Keratinocyte (primary cell): ENCODE measurements at regions not wholly inside any gene's neighbourhood (a gene's known extent, or its start where the extent isn't known, plus 50 kb on each side); places are given as distances from the start of the nearest gene placed in this dataset.

Experiments used
- DNase-seq: peaks from one replicate; pipeline ENCODE4 v3.0.0-alpha.2; 2011; ENCODE audit warnings: low read depth, missing footprints, low spot score
- FAIRE-seq: peaks from 2 replicates; lab custom pipeline; 2011; peaks lifted over from hg19 to GRCh38; lab: Jason Lieb, UNC
- H2AFZ ChIP-seq: 2 replicates; pipeline ENCODE4 v1.6.0; 2012; ENCODE audit warnings: low read length, control low read depth, inconsistent platforms; ENCODE audit not compliant: control insufficient read depth
- H3K27ac ChIP-seq: 2 replicates; pipeline ENCODE4 v1.5.1; 2011; ENCODE audit warnings: low read length; ENCODE audit not compliant: control insufficient read depth, insufficient read depth
- H3K27me3 ChIP-seq: 3 replicates; pipeline ENCODE4 v1.6.0; 2011; ENCODE audit warnings: low read length; ENCODE audit not compliant: control insufficient read depth, insufficient read depth; ENCODE audit errors: extremely low read depth
- H3K36me3 ChIP-seq, 2 experiments: 2 replicates in 1 of 2; 3 replicates in 1 of 2; pipeline ENCODE4 v1.5.1; 2011; ENCODE audit warnings: low read length in 2 of 2, mild to moderate bottlenecking in 1 of 2; ENCODE audit not compliant: control insufficient read depth in 2 of 2, insufficient read depth in 2 of 2; ENCODE audit errors: extremely low read depth in 1 of 2
- H3K4me1 ChIP-seq: 3 replicates; pipeline ENCODE4 v1.5.1; 2011; ENCODE audit warnings: low read length; ENCODE audit not compliant: control insufficient read depth, insufficient read depth; ENCODE audit errors: extremely low read depth
- H3K4me2 ChIP-seq: 3 replicates; pipeline ENCODE4 v1.6.0; 2011; ENCODE audit warnings: low read depth, low read length; ENCODE audit not compliant: control insufficient read depth, insufficient read depth; ENCODE audit errors: extremely low read depth
- H3K4me3 ChIP-seq, 3 experiments: fragments of 200-600 bp in 1 of 3; sonication (generic) in 1 of 3; 2 replicates in 2 of 3; 3 replicates in 1 of 3; pipeline ENCODE4 v1.5.1; 2011 to 2016; ENCODE audit warnings: low read length in 3 of 3, mild to moderate bottlenecking in 3 of 3, control low read depth in 2 of 3, inconsistent platforms in 1 of 3, low read depth in 1 of 3, mixed read lengths in 1 of 3, mixed run types in 1 of 3, moderate library complexity in 1 of 3; ENCODE audit not compliant: control insufficient read depth in 2 of 3, insufficient read depth in 2 of 3; ENCODE audit errors: extremely low read depth in 1 of 3
- H3K79me2 ChIP-seq: 2 replicates; pipeline ENCODE4 v1.6.0; 2012; ENCODE audit warnings: low read length; ENCODE audit not compliant: control insufficient read depth, insufficient read depth
- H3K9ac ChIP-seq: 3 replicates; pipeline ENCODE4 v1.6.0; 2011; ENCODE audit warnings: low read length; ENCODE audit not compliant: control insufficient read depth, insufficient read depth; ENCODE audit errors: extremely low read depth
- H3K9me1 ChIP-seq: 3 replicates; pipeline ENCODE4 v1.6.0; 2011; ENCODE audit warnings: low read length; ENCODE audit not compliant: control insufficient read depth, insufficient read depth; ENCODE audit errors: extremely low read depth
- H3K9me3 ChIP-seq: 2 replicates; pipeline ENCODE4 v1.5.1; 2012; ENCODE audit warnings: low read depth, low read length; ENCODE audit not compliant: control insufficient read depth
- H4K20me1 ChIP-seq: 3 replicates; pipeline ENCODE4 v1.6.0; 2011; ENCODE audit warnings: low read length; ENCODE audit not compliant: control insufficient read depth, insufficient read depth; ENCODE audit errors: extremely low read depth
- EZH2 ChIP-seq: IDR thresholded peaks from one replicate; pipeline ENCODE4 v1.6.1; 2012; ENCODE audit warnings: inconsistent platforms, mild to moderate bottlenecking, low read length, moderate library complexity
- dilution Hi-C: fragments of 300-500 bp; cut with MboI; formaldehyde crosslinking; loops from one replicate; pipeline ENCODE4 v1.7.0; 2020; ENCODE audit warnings: low sequenced_read_pairs; ENCODE audit not compliant: extremely low pct_ligation_motif_present
- TF ChIP-seq, protein P1 (sequence below), 3 experiments: IDR thresholded peaks in 1 of 3; conservative IDR thresholded peaks in 1 of 3; optimal IDR thresholded peaks in 1 of 3; 2 replicates in 2 of 3; 3 replicates in 1 of 3; pipeline versions ENCODE3 to v1.5.1; 2011; ENCODE audit warnings: low read length in 3 of 3, mild to moderate bottlenecking in 3 of 3, moderate library complexity in 2 of 3, control low read depth in 1 of 3, inconsistent platforms in 1 of 3; ENCODE audit not compliant: insufficient read depth in 2 of 3; ENCODE audit errors: extremely low read depth in 1 of 3

GRCh38 chr4:83716874-83717273 is 181.0 kb downstream of the GPAT3 start:
- Histone ChIP-seq H4K20me1 (no peaks in the 10 kb centered on the region), H3K9ac (no peak overlapping the region), H3K36me3 (no peaks in the 10 kb centered on the region), H3K4me1 (no peaks in the 10 kb centered on the region), H3K27me3 (no peaks in the 10 kb centered on the region), H3K79me2 (no peaks in the 10 kb centered on the region), H3K4me3 (no peak overlapping the region), H3K27ac (no peak overlapping the region), H2AFZ (no peak overlapping the region), H3K9me1 (no peaks in the 10 kb centered on the region), H3K9me3 (no peaks in the 10 kb centered on the region), H3K4me2 (no peak overlapping the region)
- dilution Hi-C loops = no loop called here
- no peak for DNase-seq
- no peak for FAIRE-seq
- TF ChIP-seq, protein P1, sequence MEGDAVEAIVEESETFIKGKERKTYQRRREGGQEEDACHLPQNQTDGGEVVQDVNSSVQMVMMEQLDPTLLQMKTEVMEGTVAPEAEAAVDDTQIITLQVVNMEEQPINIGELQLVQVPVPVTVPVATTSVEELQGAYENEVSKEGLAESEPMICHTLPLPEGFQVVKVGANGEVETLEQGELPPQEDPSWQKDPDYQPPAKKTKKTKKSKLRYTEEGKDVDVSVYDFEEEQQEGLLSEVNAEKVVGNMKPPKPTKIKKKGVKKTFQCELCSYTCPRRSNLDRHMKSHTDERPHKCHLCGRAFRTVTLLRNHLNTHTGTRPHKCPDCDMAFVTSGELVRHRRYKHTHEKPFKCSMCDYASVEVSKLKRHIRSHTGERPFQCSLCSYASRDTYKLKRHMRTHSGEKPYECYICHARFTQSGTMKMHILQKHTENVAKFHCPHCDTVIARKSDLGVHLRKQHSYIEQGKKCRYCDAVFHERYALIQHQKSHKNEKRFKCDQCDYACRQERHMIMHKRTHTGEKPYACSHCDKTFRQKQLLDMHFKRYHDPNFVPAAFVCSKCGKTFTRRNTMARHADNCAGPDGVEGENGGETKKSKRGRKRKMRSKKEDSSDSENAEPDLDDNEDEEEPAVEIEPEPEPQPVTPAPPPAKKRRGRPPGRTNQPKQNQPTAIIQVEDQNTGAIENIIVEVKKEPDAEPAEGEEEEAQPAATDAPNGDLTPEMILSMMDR (optimal IDR thresholded peaks at IDR 0.05 in 1 of 3, IDR thresholded peaks at IDR 0.05 in 1 of 3, conservative IDR thresholded peaks at IDR 0.05 in 1 of 3; ENCODE audit: extremely low read depth in 1 of 3, insufficient read depth in 2 of 3, low read length in 3 of 3) = no peak
- no peak for TF ChIP-seq EZH2

GRCh38 chr4:83712890-83713289 is 177.0 kb downstream of the GPAT3 start:
- H3K9me3 ChIP-seq = no peaks in the 10 kb centered on the region
- no peak for DNase-seq
- FAIRE-seq = no peak
- dilution Hi-C loops = no loop called here
- no peaks in the 10 kb centered on the region for H3K79me2 ChIP-seq
- H3K9me1 ChIP-seq = no peaks in the 10 kb centered on the region
- TF ChIP-seq EZH2 = no peak
- TF ChIP-seq, protein P1 (optimal IDR thresholded peaks at IDR 0.05 in 1 of 3, IDR thresholded peaks at IDR 0.05 in 1 of 3, conservative IDR thresholded peaks at IDR 0.05 in 1 of 3; ENCODE audit: extremely low read depth in 1 of 3, insufficient read depth in 2 of 3, low read length in 3 of 3) = no peak
- H3K4me2 ChIP-seq = no peak overlapping the region
- no peak overlapping the region for H2AFZ ChIP-seq
- H3K4me3 ChIP-seq = no peak overlapping the region
- no peaks in the 10 kb centered on the region for H3K4me1 ChIP-seq
- H3K9ac ChIP-seq = no peak overlapping the region
- no peaks in the 10 kb centered on the region for H3K27me3 ChIP-seq
- H3K36me3 ChIP-seq = no peaks in the 10 kb centered on the region
- no peaks in the 10 kb centered on the region for H4K20me1 ChIP-seq
- no peak overlapping the region for H3K27ac ChIP-seq
